OCI-LY7 (cell line): ENCODE measurements at regions not wholly inside any gene's neighbourhood (a gene's known extent, or its start where the extent isn't known, plus 50 kb on each side); places are given as distances from the start of the nearest gene placed in this dataset.

ENCODE experiments used
- BruUV-seq: library from RNA; stranded (reverse); fragments of 400-500 nt; replicated peaks from 2 replicates; lab custom pipeline; 2021; lab: Mats Ljungman, UMichigan
- CTCF ChIA-PET: fragments of 300-600 bp; sonication (Branson Sonifier 250); formaldehyde crosslinking; loops from one replicate; lab custom pipeline; 2022; ENCODE audit warnings: antibody characterized with exemption; ENCODE audit not compliant: unreplicated experiment; lab: Charles Lee
- POLR2A ChIA-PET: fragments of 300-600 bp; sonication (Branson Sonifier 250); formaldehyde crosslinking; loops from one replicate; lab custom pipeline; 2022; ENCODE audit warnings: antibody characterized with exemption; lab: Charles Lee
- DNase-seq: peaks from one replicate; pipeline ENCODE4 v3.0.0-alpha.2; 2015; ENCODE audit warnings: low spot score
- H2AFZ ChIP-seq: fragments of 200-600 bp; sonication (generic), shearing (Covaris generic); 2 replicates; pipeline ENCODE4 v1.6.1; 2014; ENCODE audit warnings: mild to moderate bottlenecking, antibody characterized with exemption, low read length, moderate library complexity
- H3K27ac ChIP-seq: fragments of 200-600 bp; sonication (generic); 2 replicates; pipeline ENCODE4 v1.5.1; 2014; ENCODE audit warnings: mixed run types, low read depth, mild to moderate bottlenecking, moderate library complexity, low read length, inconsistent platforms; ENCODE audit not compliant: poor library complexity, severe bottlenecking
- H3K36me3 ChIP-seq: fragments of 200-600 bp; sonication (generic); 2 replicates; pipeline ENCODE4 v1.6.1; 2014; ENCODE audit warnings: mild to moderate bottlenecking, antibody characterized with exemption, low read length, moderate library complexity, mixed read lengths; ENCODE audit not compliant: insufficient read depth
- H3K4me1 ChIP-seq: fragments of 200-600 bp; sonication (generic); 2 replicates; pipeline ENCODE4 v1.5.1; 2014; ENCODE audit warnings: mild to moderate bottlenecking, low read length; ENCODE audit not compliant: insufficient read depth, poor library complexity, severe bottlenecking
- H3K4me2 ChIP-seq: fragments of 200-600 bp; sonication (generic); 2 replicates; pipeline ENCODE4 v1.6.1; 2014; ENCODE audit warnings: mild to moderate bottlenecking, low read length
- H3K4me3 ChIP-seq: fragments of 200-600 bp; sonication (generic); 2 replicates; pipeline ENCODE4 v1.5.1; 2014; ENCODE audit warnings: mild to moderate bottlenecking, low read depth, low read length; ENCODE audit not compliant: poor library complexity, severe bottlenecking
- H3K79me2 ChIP-seq: fragments of 200-600 bp; sonication (generic); 2 replicates; pipeline ENCODE4 v1.6.1; 2016; ENCODE audit warnings: low read depth, mild to moderate bottlenecking, low read length, moderate library complexity, mixed read lengths; ENCODE audit not compliant: insufficient read depth
- H3K9me2 ChIP-seq: fragments of 200-600 bp; sonication (generic); 2 replicates; pipeline ENCODE4 v1.6.1; 2016; ENCODE audit warnings: mild to moderate bottlenecking, low read length, mixed read lengths; ENCODE audit not compliant: insufficient read depth
- H3K9me3 ChIP-seq: fragments of 200-600 bp; sonication (generic); 2 replicates; pipeline ENCODE4 v1.6.1; 2014; ENCODE audit warnings: mild to moderate bottlenecking, mixed run types, low read length, mixed read lengths
- H4K20me1 ChIP-seq: fragments of 200-600 bp; sonication (generic); 2 replicates; pipeline ENCODE4 v1.6.1; 2014; ENCODE audit warnings: mild to moderate bottlenecking, antibody characterized with exemption, low read length, moderate library complexity, mixed read lengths; ENCODE audit not compliant: insufficient read depth
- EZH2phosphoT487 ChIP-seq: fragments of 200-600 bp; sonication (generic); IDR thresholded peaks from 2 replicates; pipeline ENCODE4 v1.6.1; 2018; ENCODE audit warnings: low read depth, borderline replicate concordance, mild to moderate bottlenecking, mixed run types, antibody characterized with exemption, low read length, moderate library complexity, mixed read lengths
- intact Hi-C: fragments of 100-400 bp; cut with micrococcal nuclease; formaldehyde crosslinking; loops from one replicate; pipeline ENCODE4 v1.10.0; 2022; ENCODE audit not compliant: unreplicated experiment
- TF ChIP-seq, protein P1 (sequence below): fragments of 200-600 bp; sonication (generic); conservative IDR thresholded peaks from 2 replicates; pipeline ENCODE4 v1.5.1; 2014; ENCODE audit warnings: mild to moderate bottlenecking, antibody characterized with exemption, low read length, moderate library complexity, mixed read lengths

DNA sequence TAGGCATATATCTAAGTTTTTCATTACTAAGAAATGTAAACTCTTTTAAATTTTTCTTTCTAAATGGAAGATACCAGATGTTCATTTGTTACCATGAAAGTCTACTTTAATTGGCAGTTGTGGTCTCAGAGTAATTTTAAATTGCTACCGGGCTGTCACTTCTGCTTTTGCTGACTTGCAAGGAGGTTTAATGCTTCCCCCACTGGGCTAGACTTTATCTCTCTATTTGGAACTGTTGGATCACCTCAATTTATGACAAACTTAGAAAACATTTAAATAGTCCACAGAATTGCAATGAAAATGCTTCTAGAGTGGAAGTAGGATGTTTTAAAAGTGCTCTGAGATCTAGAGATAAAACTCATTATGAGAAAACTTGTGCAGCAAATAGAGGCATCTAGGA lies 479.8 kb upstream of the GOT2 start:
- POLR2A ChIA-PET, result no interaction called here
- intact Hi-C loops, result no loop called here

GRCh38 chr16:59212492-59213024 lies 478.4 kb upstream of the GOT2 start:
- intact Hi-C loops, result no loop called here
- Histone ChIP-seq H3K4me3 (no peak overlapping the region), H2AFZ (no peak overlapping the region), H3K4me2 (no peak overlapping the region), H3K9me3 (no peaks in the 10 kb centered on the region), H3K4me1 (no peaks in the 10 kb centered on the region), H3K79me2 (no peaks in the 10 kb centered on the region), H3K9me2 (no peaks in the 10 kb centered on the region), H4K20me1 (no peaks in the 10 kb centered on the region), H3K36me3 (no peaks in the 10 kb centered on the region), H3K27ac (no peak overlapping the region)
- BruUV-seq, result no TSS peak
- DNase-seq, result no peak
- CTCF ChIA-PET, result no interaction called here
- POLR2A ChIA-PET, result no interaction called here
- TF ChIP-seq, protein P1, sequence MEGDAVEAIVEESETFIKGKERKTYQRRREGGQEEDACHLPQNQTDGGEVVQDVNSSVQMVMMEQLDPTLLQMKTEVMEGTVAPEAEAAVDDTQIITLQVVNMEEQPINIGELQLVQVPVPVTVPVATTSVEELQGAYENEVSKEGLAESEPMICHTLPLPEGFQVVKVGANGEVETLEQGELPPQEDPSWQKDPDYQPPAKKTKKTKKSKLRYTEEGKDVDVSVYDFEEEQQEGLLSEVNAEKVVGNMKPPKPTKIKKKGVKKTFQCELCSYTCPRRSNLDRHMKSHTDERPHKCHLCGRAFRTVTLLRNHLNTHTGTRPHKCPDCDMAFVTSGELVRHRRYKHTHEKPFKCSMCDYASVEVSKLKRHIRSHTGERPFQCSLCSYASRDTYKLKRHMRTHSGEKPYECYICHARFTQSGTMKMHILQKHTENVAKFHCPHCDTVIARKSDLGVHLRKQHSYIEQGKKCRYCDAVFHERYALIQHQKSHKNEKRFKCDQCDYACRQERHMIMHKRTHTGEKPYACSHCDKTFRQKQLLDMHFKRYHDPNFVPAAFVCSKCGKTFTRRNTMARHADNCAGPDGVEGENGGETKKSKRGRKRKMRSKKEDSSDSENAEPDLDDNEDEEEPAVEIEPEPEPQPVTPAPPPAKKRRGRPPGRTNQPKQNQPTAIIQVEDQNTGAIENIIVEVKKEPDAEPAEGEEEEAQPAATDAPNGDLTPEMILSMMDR, result no peak
- TF ChIP-seq EZH2phosphoT487, result no peak

More for the DNA sequence above, 479.8 kb upstream of the GOT2 start:
- TF ChIP-seq EZH2phosphoT487, result no peak
- TF ChIP-seq, protein P1, result no peak
- H3K4me2 ChIP-seq, result no peak overlapping the region
- H3K4me1 ChIP-seq, result no peaks in the 10 kb centered on the region
- no peaks in the 10 kb centered on the region for H4K20me1 ChIP-seq
- H3K9me2 ChIP-seq, result no peaks in the 10 kb centered on the region
- no peaks in the 10 kb centered on the region for H3K36me3 ChIP-seq
- no peak overlapping the region for H2AFZ ChIP-seq
- CTCF ChIA-PET, result no interaction called here
- no TSS peak for BruUV-seq
- no peak for DNase-seq
- no peak overlapping the region for H3K27ac ChIP-seq
- no peak overlapping the region for H3K4me3 ChIP-seq
- no peaks in the 10 kb centered on the region for H3K79me2 ChIP-seq
- no peaks in the 10 kb centered on the region for H3K9me3 ChIP-seq

DNA sequence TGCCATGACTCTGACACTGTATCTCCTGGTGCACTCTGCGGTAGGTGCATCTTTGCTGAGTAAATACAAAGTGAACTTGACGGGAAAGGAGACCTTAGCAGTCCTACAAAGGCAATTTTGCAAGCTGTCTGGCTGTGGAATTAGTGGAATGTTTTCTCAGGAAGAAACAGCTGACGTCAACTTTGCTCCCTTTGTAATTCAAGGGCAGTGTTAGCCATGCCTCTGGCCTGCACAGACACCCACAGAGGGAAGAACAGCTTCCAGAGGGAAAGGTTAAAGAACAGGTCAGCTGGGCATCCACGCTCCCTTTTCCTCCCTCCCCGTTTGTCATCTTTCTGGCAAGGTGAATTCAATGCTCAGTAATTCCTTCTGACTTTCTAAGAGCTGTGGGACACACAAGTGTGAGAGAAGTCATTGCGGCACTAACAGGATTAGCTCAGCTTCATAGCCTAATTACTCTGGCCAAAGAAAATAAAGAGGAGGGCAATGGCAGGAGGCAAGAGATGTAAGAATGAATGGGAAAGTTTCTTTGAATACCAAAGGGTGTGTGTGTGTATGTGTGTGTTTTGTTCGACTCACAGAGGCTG lies 476.9 kb upstream of the GOT2 start:
- no TSS peak for BruUV-seq

More for the DNA sequence above, 476.9 kb upstream of the GOT2 start:
- Histone ChIP-seq H3K36me3 (no peaks in the 10 kb centered on the region), H3K4me3 (no peak overlapping the region), H3K9me3 (no peaks in the 10 kb centered on the region), H4K20me1 (no peaks in the 10 kb centered on the region), H3K4me1 (no peaks in the 10 kb centered on the region), H2AFZ (no peak overlapping the region), H3K27ac (no peak overlapping the region), H3K4me2 (no peak overlapping the region), H3K9me2 (no peaks in the 10 kb centered on the region), H3K79me2 (no peaks in the 10 kb centered on the region)
- TF ChIP-seq, protein P1, result no peak
- no peak for TF ChIP-seq EZH2phosphoT487
- POLR2A ChIA-PET, result no interaction called here
- CTCF ChIA-PET, result no interaction called here
- intact Hi-C loops, result no loop called here
- DNase-seq, result no peak
